ENCODE measurements at regions not wholly inside any gene's neighbourhood (a gene's known extent, or its start where the extent isn't known, plus 50 kb on each side); places are given as distances from the start of the nearest gene placed in this dataset.

DNA sequence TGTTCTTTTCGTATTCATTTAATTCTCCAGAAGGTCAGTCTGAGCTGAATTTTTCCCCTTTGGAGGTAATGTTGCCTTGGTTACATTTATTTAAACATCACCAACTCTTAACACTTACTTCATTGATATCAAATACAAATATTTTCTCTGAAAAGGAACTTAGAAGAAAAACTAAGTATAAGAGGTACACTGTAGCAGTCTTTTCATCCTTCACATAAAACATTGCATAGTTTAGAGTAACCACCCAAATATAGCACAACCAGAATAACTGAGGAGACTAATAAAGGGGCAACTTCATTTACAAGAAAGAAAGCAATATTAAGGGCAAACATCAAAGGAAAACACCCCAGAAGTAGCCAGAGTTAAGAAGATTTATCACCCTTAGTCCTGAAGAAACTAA lies 1115.0 kb upstream of the POT1 start:
- no peak for DNase-seq (ENCODE audit: low read depth, low spot score)
- TF ChIP-seq, protein P1, sequence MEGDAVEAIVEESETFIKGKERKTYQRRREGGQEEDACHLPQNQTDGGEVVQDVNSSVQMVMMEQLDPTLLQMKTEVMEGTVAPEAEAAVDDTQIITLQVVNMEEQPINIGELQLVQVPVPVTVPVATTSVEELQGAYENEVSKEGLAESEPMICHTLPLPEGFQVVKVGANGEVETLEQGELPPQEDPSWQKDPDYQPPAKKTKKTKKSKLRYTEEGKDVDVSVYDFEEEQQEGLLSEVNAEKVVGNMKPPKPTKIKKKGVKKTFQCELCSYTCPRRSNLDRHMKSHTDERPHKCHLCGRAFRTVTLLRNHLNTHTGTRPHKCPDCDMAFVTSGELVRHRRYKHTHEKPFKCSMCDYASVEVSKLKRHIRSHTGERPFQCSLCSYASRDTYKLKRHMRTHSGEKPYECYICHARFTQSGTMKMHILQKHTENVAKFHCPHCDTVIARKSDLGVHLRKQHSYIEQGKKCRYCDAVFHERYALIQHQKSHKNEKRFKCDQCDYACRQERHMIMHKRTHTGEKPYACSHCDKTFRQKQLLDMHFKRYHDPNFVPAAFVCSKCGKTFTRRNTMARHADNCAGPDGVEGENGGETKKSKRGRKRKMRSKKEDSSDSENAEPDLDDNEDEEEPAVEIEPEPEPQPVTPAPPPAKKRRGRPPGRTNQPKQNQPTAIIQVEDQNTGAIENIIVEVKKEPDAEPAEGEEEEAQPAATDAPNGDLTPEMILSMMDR (IDR thresholded peaks at IDR 0.05; ENCODE audit: low read depth, low read length) = no peak
- no peak overlapping the region for H3K4me3 ChIP-seq (ENCODE audit: low read depth, low read length)
- in situ Hi-C loops (cut with HindIII; ENCODE audit: low sequenced_read_pairs) = no loop called here

DNA sequence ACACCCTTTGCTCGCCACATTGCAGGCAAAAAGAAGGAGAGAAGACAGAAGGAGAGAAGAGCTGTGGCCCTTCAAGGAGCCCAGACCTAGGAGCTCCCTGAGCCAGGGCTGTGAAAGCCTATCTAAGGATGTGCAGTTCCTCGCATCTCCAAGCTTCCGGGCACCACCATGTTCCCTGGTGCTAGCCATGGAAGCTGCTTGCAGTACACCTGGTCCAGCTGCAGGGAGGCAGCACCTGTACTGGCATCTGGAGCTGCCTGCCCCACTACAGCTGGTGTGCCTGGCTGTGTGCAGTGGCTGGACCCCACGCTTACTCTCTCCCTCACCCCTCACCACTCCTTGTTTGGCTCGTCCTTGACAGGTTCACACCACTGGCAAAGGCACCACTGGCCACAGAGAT lies 1111.8 kb upstream of the POT1 start:
- no peak for DNase-seq (ENCODE audit: low read depth, low spot score)
- H3K4me3 ChIP-seq (ENCODE audit: low read depth, low read length) = no peak overlapping the region
- TF ChIP-seq, protein P1 (IDR thresholded peaks at IDR 0.05; ENCODE audit: low read depth, low read length) = no peak
- in situ Hi-C loops (cut with HindIII; ENCODE audit: low sequenced_read_pairs) = no loop called here

DNA sequence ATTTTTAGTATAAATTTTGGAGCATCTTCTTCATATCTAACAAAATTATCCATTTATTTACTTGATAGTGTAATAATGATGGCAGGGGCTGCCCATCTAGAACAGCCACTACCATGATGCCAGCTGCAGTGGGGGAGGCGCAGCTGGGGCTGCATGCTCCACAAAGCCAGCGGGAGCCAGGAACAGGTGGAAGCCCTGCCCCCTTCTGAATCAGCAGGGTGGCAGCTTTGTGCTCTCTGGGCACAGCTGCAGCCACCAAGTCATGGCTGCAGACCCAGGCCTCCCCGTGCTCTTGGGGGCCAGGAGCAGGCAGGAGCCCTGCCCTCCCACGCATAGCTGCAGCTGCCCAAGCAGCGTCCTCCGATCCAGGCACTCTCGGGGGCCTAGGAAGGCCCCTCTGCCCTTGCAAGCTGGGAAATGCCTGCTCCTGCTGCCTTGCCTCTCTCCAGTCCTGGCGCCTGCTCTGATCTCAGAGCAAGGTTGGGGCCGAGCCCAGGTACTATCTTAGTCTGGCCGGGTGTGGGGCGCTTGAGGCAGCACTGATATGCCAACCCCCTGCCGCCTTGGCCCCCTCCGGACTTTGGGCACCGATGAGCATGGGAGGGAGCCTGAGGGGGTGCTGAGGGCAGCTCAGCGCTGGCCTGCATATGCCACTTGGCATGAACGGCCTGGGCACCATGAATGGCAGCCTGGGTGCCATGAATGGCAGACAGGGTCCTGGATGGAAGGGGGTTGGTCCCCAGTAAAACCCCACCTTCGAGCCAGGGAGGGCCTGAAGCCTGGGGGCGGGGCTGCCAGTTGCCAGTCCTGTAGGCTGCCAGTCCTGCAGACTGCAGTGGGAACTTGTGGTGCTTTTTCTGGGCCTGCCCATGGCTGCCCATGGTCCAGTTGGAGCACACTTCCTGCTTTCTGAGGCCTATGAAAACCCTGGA lies 1110.8 kb upstream of the POT1 start:
- TF ChIP-seq, protein P1 (IDR thresholded peaks at IDR 0.05; ENCODE audit: low read depth, low read length) = no peak
- no peak for DNase-seq (ENCODE audit: low read depth, low spot score)
- in situ Hi-C loops (cut with HindIII; ENCODE audit: low sequenced_read_pairs) = no loop called here
- no peak overlapping the region for H3K4me3 ChIP-seq (ENCODE audit: low read depth, low read length)

DNA sequence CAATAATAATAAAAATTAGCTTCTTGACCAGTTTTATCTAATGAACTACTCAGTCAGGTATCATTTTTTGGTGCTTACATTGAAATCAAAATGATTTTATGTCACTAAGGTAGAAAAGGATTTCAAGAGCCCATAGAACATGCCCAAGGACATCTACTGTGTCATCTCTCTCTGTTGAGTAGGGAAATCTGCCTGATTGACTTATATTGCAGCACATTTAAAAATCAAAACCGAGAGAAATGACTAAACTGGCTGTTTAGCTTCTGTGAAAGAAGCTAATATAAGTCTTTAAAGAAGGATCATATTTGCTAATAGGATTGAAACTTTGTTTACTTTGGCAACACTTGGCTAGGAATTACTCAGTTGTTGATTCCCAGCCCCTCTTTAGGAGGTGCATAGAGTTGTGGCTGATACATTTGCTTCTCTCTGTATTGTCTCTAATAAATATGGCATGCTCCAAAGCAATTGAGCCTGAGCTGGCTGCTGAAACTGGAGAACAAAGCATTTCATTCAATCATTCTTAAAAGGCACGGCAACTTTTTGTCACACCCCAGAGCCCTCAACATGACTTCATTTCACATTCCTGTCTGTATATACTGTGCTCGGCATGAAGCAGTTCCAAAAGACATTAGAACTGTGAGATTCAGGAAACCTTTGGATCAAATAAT lies 1096.9 kb upstream of the POT1 start:
- in situ Hi-C loops (cut with HindIII; ENCODE audit: low sequenced_read_pairs) = no loop called here
- H3K4me3 ChIP-seq (ENCODE audit: low read depth, low read length) = no peak overlapping the region
- DNase-seq (ENCODE audit: low read depth, low spot score) = peak; percentile 27
- TF ChIP-seq, protein P1 (IDR thresholded peaks at IDR 0.05; ENCODE audit: low read depth, low read length) = no peak

DNA sequence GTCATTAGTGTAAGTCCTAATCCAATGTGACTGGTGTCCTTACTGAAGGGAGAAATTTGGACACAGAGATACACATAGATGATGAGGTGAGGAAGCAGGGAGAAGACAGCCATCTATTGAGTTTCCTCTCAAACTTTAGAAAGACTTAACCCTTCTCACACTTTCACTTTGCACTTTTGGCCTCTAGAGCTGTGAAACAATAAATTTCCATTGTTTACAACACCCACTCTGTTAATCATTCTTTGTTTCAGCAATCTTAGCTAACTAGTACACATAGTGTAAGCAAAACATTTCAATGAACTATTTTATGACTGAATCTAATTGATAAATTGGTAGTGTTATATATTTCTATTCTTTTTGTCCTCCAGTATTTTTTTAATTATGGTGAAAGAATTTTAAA lies 1092.8 kb upstream of the POT1 start:
- DNase-seq (ENCODE audit: low read depth, low spot score) = no peak
- in situ Hi-C loops (cut with HindIII; ENCODE audit: low sequenced_read_pairs) = no loop called here
- H3K4me3 ChIP-seq (ENCODE audit: low read depth, low read length) = no peak overlapping the region
- TF ChIP-seq, protein P1 (IDR thresholded peaks at IDR 0.05; ENCODE audit: low read depth, low read length) = no peak

DNA sequence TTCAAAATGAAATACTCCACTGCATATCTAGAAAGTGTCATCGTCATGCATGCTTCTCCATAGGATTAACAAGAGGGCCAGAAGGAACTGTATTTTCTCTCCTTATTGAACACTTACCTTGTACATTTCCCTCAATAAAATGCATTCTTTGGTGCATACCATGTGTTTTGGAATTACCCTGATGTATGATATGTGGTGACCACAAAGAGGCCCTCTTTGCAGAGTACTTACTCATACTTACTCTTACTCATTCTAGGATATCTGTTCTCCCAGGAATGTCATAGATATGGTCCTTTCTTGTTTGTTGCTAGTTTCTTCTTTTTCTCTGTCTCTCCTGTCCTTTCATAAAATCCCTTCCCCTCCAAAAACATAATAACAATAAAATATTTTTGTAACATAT lies 1087.1 kb upstream of the POT1 start:
- DNase-seq (ENCODE audit: low read depth, low spot score) = peak; percentile 13
- TF ChIP-seq, protein P1 (IDR thresholded peaks at IDR 0.05; ENCODE audit: low read depth, low read length) = no peak
- in situ Hi-C loops (cut with HindIII; ENCODE audit: low sequenced_read_pairs) = no loop called here
- H3K4me3 ChIP-seq (ENCODE audit: low read depth, low read length) = no peak overlapping the region
